Umbilical cord (tissue), 1 donor: ENCODE measurements at regions not wholly inside any gene's neighbourhood (a gene's known extent, or its start where the extent isn't known, plus 50 kb on each side); places are given as distances from the start of the nearest gene placed in this dataset.

Experiments used
- DNase-seq: peaks from one replicate; pipeline ENCODE4 v3.0.0-alpha.2; 2015; ENCODE audit warnings: low spot score

DNA sequence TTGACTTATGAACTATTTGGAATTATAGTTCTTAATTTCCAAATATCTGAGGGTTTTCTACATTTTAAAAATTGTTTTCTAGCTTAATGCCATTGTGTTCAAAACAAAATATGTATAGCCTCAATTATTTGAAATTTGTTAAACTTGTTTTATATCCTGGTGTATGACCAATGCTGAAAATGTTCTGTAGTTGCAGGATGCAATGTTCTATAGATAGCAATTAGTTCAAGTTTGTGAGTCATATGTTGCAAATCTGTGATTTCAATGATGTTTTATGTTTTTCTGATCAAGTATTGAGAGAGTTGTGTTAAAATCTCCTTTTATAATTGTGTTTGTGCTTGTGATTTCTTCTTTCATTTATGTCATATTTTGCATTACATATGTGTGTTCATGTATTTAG is 517.5 kb downstream of the ADGRL2 start:
- DNase-seq = no peak

DNA sequence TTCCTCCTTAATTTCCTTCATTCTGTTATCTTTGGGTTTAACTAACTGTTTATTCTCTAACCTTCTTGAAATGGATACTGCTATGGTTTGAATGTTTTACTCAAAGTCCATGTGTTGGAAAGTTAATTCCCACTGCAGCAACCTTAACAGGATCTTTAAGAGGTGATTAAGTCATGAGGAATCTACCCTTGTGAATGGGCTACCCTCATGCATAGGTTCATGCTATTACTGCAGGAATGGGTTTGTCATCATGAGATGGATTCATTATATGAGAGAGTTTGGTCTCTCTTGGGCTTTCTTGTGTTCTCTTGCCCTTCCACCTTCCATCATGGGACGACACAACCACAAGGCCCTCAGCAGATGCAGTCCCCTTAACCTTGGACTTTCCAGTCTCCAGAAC is 516.9 kb downstream of the ADGRL2 start:
- DNase-seq = no peak

DNA sequence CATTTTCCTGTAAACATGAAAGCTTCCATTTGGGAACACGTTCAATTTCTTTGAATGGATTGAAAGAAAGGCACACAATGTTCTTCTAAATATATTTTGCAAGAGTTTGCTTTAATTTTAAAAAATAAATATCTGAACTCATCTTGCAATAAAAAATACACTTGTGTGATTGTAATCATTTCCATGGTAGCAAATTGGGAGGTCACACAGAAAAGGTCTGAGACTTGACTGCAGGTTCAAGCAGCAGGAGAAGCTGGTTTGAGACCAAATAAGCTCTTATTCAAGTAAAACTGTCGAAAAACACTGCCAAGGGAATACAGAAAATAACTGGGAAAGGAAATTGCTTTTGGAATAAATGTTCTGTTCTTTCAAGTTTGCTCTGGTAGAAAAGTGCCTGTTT is 498.9 kb downstream of the ADGRL2 start:
- DNase-seq = no peak

DNA sequence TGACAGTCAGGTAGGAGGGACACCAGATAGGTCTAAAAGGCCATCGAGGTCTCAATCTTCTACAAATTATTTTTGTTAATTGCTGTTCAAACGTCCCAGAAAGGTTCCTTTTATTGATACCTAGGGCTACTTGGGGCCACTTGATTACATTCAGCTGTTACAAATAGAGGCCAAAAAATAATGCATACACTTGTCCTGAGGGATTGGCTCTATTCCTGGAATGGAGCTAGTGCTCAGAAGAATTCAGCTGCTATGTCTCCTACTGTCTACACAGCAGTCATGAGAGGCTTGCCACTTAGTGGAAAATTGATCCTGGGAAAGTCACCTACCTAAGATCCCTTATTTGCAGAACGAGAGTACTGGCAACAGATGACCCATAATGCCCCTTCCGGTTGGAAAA is 498.3 kb downstream of the ADGRL2 start:
- DNase-seq = no peak

DNA sequence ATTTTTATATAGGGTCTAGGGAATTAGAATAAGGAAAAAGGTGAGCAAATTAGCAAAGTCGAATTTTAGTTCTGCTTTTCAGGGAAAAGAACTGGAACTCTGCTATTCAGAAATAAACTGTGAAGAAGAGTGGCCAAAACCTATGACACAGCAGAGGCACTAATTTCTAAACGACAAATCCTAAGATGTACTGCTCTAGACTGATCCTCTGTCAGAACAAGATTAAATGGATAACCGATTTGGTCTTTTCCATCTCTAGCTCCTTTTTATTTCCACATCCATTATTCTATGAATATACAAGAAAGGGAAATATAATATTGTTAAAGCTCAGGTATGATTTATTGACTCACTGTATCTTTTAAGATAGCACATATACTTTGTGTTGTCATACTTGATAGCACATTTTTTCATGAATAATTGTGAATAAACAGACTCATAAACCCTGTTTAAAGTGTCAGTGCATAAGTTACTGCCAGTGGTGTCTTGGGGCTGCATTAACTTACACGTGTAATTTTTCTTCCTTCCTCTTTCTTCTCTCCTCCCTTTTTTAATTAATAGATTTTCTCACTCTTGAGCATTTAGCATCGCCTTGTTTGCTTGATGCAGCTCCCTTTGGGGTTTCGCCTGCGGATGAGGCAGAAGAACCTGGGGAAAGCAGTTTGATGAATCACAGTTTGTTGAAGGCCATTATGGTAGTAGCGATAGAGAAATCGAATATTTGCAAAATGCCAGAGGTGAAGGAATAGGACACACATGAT is 496.6 kb downstream of the ADGRL2 start:
- no peak for DNase-seq

DNA sequence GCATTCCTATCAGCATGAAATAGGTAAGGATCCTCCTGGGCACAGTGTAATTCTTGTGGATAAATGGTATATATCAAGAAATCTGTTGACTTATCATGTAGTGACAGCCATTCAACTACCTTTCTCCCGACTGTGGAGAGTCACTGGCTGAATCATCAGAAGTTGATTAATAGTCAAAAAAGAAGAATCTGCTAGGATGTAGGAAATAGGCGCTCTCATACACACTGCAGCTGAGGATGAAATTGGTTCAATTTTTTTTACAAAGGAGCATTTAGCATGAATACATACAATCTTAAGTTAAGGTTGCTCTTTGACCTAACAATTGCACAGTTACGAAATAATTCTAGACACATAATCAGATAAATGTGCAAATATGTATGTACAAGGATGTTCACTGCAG is 486.8 kb downstream of the ADGRL2 start:
- DNase-seq = no peak

DNA sequence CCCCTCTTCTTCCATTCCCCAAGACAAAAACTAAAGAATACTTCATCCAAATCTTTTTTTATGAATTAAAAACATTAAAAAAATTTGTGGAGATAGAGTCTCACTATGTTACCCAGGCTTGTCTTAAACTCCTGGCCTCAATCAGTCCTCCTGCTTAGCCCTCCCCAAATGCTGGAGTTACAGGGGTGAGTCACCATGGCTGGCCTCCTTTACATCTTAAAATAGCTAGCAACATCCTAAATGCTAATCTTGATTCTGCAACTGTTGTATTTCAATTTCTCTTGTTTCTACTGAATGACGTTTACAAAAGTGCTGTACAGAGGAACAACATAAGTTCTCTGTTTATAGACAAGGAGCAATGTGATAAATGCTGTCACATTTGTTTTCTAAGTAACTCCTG is 483.5 kb downstream of the ADGRL2 start:
- DNase-seq = peak; percentile 51

DNA sequence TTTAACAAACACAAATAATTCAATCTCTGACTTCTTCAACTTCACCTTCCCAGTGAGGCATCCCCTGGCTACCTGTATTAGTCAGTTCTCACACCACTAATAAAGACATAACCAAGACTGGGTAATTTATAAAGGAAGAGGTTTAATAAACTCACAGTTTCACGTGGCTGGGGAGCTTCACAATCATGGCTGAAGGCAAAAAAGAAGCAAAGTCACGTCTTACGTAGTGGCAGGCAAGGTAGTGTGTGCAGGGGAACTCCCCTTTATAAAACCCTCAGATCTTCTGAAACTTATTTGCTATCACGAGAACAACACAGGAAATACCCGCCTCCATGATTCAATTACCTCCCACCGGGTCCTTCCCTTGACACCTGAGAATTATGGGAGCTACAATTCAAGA is 478.5 kb downstream of the ADGRL2 start:
- no peak for DNase-seq

DNA sequence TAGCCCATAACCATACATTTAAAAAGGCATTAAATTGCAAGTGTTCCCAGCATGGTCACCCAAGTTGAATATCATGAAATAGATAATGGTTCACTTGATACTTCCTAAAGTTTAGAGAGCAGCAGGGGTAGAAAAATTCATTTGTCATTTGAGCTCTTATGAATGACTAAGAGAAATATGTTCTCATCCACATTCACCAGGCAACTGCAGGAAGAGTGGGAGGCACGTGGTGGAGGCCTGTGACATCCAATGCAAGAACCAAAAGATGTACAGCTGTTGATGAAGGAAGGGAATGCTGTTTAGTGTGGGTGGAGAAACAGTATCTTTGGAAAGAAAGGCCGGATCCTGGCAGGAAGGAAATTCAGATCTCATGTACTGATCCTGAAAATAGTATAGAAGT is 473.1 kb downstream of the ADGRL2 start:
- DNase-seq = no peak

DNA sequence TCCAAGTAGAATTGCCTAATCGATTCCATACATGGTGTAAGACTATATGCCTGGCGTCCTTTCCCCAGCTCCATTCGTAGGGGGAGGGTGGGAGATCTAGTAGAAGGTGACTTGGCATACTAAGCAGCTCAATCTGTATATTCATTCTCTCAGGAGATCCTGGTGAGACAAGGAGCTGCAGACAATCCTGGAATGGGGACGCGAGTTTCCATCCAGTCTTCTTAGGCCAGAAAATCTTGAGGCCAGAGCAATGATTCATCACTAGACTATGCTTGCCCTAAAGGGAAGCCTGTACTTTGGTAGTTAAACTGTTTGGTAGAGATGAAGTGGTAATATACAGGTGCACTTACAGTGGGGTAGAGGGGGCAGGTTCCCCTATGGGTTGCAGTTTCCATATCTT is 468.7 kb downstream of the ADGRL2 start:
- peak; percentile 60 for DNase-seq

DNA sequence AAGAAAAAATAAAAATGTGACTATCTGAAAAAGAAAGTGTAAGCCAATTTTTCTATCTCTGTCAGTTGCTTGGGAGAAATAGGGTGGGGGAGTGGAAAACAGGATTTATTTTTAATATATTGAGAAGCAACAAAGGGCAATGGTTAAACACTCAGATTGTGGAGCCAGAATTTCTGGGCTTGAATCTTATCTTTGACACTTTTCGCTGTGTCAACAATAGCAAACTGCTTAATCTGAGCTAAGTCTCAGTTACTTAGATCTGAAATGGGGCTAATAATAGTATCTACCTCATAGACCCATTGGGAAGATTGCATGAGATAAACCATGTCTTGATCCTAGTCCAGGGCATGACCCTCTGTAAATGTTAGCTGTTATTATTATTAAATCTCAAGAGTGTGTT is 468.1 kb downstream of the ADGRL2 start:
- DNase-seq = peak; percentile 47

DNA sequence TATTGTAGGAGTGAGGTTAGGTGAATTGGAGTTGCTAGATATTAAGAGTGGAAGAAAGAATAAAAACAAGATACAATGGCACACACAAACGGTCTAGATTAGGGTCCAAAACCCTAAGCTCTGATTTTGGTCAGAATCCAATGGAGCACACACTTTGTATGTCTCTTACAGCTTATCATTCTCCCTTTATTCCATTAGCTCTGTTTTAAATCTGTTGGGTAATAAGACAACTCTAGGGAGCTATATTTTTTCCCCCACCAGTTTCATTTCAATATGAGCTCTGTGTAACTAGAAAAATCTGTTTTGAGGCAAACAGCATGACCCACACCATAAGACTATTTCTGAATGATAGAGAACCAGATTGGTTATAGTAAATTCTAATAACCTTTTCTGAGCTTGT is 465.6 kb downstream of the ADGRL2 start:
- peak; percentile 5 for DNase-seq

DNA sequence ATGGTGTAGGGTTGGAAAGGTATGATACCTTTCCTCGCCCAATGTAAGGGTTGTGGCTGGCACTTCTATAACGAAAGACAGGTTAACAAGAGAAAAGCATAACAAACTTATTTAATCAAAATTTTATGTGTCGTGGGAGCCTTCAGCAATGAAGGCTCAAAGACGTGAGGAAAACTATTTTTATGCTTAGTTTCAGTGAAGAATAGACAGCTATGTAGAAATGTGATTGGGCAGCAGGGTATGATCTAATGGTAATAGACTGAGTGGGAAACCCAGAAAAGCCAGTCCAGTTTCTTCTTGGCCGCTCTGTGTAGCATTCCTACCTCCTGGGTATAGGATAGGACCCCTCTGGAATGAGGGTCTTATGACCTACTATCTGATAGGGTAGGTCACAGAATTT is 464.7 kb downstream of the ADGRL2 start:
- no peak for DNase-seq

DNA sequence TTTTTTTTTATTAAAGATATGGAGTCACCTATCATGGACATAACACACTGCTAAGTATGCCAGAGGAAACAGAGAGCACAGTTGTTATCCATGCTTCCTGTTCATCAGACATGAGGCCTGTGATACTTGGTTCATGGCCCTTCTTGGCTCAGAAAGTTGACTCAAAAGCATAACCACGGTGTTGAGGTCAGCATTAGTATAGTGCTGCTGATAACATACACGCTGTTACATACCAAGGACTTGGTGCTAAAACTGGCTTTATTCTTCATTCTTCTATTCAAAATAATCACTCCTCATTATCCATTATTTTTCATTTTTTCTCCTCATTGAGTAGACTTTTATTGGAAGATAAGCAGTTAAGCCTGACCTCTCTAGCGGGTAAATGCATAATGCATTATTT is 464.1 kb downstream of the ADGRL2 start:
- no peak for DNase-seq

DNA sequence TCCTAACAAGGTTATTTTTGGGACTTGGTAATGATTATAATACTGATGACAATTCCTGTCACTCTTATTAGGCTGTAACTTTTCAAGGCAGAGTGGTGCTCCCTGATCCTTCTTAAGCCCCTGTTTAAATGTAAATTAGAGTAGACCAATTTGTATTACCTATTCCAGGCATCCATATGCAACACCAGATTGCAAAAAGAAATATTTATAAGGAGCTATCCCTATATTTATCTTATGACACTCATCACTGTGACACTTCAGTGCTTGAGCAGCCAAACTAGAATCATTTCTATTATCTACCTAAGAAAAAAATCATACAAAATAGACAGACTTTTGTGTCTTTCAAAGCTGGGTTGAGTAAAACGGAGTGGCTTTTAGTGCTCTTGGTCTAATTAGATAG is 462.7 kb downstream of the ADGRL2 start:
- DNase-seq = no peak

DNA sequence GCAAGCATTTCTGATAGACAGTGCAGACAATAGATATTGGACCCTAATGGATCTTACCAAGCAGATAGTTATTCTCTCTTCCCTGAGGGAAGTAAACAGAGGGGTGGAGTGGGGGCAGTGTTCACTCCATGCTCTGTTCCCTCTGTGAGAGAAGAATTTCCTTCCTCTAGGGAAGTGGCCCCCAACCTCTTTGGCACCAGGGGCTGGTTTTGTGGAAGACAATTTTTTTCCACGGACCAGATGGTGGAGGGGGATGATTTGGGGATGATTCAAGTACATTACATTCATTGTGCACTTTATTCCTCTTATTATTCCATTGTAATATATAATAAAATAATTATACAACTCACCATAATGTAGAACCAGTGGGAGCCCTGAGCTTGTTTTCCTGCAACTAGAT is 459.9 kb downstream of the ADGRL2 start:
- DNase-seq = no peak

DNA sequence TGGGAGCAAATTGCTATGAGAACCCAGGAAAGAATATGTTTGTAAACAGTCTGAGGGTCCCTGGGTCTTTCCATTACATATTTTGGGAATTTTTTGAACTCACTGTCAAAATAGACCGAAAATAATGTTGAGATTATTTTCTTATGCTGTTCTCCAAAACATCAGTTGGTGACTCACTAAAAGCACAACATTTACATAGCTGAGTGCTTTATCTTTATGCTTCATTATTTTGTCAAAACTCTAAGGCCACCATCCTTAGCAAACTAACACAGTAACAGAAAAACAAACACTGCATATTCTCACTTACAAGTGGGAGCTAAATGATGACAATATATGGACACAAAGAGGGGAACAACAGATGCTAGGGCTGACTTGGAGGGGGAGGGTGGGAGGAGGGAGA is 459.3 kb downstream of the ADGRL2 start:
- DNase-seq = no peak

DNA sequence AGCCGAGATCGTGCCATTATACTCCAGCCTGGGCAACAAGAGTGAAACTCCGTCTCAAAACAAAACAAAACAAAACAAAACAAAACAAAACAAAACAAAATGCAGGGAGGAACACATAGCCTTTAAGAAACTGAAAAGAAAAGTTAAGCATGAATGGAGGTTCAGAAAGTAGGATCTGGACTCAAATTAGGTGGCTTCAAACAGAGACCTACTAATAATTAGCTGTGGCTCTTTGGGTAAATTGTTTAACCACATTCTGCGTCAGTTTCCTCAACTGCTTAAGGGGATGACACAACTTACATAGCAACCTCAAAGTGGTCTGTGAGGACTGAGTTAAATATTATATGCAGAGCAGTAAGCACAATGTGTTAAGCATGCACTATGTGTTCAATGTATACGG is 458.2 kb downstream of the ADGRL2 start:
- no peak for DNase-seq

DNA sequence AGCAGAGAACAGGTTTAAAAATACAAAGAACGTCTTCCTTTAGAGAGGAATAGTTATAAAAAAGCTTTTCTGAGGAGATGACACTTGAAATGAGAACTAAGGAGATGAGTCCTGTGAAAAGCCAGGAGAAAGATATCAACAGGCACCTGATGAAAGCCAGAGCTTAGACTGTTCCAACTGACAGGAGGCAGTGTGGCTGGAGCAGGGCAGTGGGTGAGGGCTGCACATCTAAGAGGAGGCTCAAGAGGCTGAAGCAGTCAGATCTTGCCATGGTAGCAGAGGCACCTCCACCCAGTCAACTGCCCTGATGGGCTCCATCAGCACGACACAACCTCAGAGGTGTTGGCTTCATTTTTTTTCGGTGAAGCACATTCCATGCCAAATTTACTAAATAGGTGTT is 445.3 kb downstream of the ADGRL2 start:
- DNase-seq = no peak

DNA sequence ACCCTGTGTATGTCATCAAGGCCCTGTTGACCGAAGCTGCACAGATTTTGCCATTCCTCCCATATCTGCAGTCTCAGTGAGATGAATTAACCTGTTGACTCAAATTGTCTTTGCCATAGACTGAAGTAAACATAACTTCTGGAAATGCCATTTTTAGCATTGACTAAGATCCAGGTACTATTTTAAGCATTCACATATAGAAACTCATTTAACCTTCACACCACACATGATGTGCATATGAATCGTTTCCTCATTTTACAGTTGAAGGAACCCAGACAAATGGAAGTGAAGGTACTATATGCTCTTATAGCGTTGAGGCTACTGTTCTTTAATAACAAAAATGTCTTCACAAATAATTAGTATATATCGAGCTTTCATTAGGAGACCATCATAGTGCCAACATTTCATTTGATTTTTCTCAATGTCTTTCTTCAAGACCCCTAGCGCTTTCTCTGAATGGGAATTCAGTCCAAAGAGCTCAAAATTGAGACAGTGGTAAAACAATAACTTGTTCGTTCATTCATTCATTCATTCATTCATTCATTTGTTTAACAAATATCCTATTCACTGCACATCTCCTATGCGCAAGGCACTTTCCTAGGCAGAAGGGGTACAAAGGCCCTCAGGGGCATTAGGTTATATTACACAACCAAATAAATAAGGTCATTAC is 444.7 kb downstream of the ADGRL2 start:
- no peak for DNase-seq

DNA sequence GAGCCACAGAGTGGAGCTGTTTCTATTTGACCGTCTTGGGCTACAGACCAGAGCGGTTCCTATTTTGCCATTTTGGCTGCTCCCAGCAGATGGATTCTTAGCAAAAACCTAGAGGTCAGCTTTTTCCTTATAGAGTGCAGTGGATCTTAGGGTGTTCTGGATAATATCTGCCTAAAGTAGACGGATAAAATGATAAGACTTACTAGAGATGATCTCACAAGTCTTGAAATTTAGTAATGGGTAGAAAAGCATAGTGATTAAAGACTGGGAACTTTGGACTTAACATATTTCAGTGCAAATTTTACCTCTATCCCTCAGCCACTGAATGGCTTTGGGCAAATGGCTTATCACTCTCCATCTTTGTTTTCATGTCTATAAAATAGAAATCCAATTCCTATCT is 439.8 kb downstream of the ADGRL2 start:
- DNase-seq = peak; percentile 90

DNA sequence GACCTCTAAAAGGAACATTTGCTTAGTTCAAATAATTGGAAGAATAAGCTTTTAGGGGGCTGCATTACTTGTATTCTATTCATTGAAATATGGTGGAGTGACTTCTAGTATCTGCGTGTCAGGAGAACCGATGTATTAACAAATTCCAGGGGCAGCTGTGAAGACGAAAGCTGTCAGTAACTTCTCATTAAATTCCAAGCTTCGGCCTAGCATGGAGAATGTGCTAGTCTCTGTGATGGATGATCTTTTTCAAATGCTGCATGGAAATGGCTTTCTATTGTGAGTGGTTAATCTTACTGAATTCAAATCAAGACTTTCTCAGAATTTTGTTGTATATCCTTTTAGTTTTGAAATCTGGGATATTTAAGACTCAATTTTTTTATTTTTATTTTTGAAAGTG is 429.9 kb downstream of the ADGRL2 start:
- DNase-seq = no peak

DNA sequence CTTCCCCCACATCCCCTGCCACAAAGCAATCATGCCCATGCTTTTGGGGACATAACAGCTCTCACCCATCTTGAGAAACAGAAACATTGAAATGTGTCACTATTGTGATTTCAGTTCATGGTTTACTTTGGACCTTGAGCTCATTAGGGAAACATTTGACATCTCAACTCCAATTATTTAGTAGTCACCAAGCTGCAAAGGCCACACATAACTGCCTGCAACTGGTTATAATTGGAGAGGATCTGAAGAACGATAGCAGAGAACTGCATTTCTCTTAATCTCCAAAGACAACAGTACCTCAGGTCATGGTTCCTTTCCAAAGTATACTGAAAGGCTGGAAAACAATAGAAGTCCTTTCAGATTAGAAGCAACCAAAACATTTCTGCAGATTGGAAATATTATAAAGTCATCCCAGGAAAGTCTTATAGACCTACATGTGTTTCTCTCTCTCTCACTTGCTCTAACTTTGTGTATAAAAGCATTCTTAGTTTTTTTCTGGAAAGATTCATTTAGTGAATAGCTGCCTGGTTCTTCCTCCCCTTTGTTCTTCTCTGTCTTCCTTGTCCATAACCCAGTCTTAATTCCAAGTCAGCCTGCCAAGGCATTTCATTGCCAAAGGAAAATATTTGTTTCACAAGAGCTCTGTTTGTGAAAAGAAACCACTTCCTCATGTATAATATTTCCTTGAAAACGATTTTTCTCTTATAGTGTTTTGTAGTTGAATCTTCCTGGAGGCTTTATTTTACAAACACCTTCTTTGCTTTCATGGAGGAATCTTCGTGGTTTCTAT is 426.8 kb downstream of the ADGRL2 start:
- DNase-seq = no peak
